ENCODE measurements at regions not wholly inside any gene's neighbourhood (a gene's known extent, or its start where the extent isn't known, plus 50 kb on each side); places are given as distances from the start of the nearest gene placed in this dataset.

- no peaks in the 10 kb centered on the region for H3K27me3 ChIP-seq (ENCODE audit: control insufficient read depth in 2 of 2, insufficient read depth in 2 of 2, low read length in 2 of 2)
- H3K4me1 ChIP-seq (ENCODE audit: control insufficient read depth, extremely low read depth, insufficient read depth, low read length) = no peaks in the 10 kb centered on the region
- no peak overlapping the region for H3K9ac ChIP-seq (replicated peaks; ENCODE audit: extremely low read depth, insufficient read depth, low read length)
- H4K20me1 ChIP-seq (replicated peaks; ENCODE audit: control insufficient read depth, extremely low read depth, insufficient read depth, low read length) = no peaks in the 10 kb centered on the region
- no peaks in the 10 kb centered on the region for H3K9me1 ChIP-seq (replicated peaks; ENCODE audit: control insufficient read depth, extremely low read depth, insufficient read depth, low read length)
- no peak overlapping the region for H3K4me3 ChIP-seq (replicated peaks in 1 of 3; ENCODE audit: insufficient read depth in 1 of 3, low read depth in 1 of 3, low read length in 3 of 3)
- intact Hi-C loops (cut with micrococcal nuclease) (no loop called here), dilution Hi-C loops (cut with MboI; ENCODE audit: extremely low pct_ligation_motif_present, low sequenced_read_pairs) (no loop called here)
- no peaks in the 10 kb centered on the region for H3K9me3 ChIP-seq (replicated peaks; ENCODE audit: control insufficient read depth, insufficient read depth, low read length)
- FAIRE-seq (no peak), DNase-seq (ENCODE audit: low read depth, low spot score) (no peak)
- ChIA-PET CTCF (no interaction called here), POLR2A (no interaction called here)
- TF ChIP-seq POLR2AphosphoS5 (IDR thresholded peaks at IDR 0.05; ENCODE audit: insufficient read depth, low read depth, low read length) (no peak), MYC (IDR thresholded peaks at IDR 0.05; ENCODE audit: low read depth, low read length) (no peak), EZH2 (IDR thresholded peaks at IDR 0.05; ENCODE audit: borderline replicate concordance, low read depth, low read length, severe bottlenecking) (no peak)
- no peaks in the 10 kb centered on the region for H3K36me3 ChIP-seq (ENCODE audit: control insufficient read depth in 2 of 2, extremely low read depth in 1 of 2, insufficient read depth in 2 of 2, low read length in 2 of 2)
- H3K27ac ChIP-seq (ENCODE audit: insufficient read depth, low read depth, low read length) = no peak overlapping the region
- no TSS peak for BruUV-seq (replicated peaks)
- H3K4me2 ChIP-seq (ENCODE audit: insufficient read depth, low read length) = no peak overlapping the region
- no peaks in the 10 kb centered on the region for H3K79me2 ChIP-seq (ENCODE audit: control insufficient read depth, insufficient read depth, low read length)
- H2AFZ ChIP-seq (ENCODE audit: low read depth, low read length) = no peak overlapping the region
Observed at GRCh38 chr3:87835236-87835635, 223.6 kb downstream of the CGGBP1 start.

- Histone ChIP-seq H3K27ac (ENCODE audit: insufficient read depth, low read depth, low read length) (no peak overlapping the region), H3K27me3 (ENCODE audit: control insufficient read depth in 2 of 2, insufficient read depth in 2 of 2, low read length in 2 of 2) (no peaks in the 10 kb centered on the region), H4K20me1 (replicated peaks; ENCODE audit: control insufficient read depth, extremely low read depth, insufficient read depth, low read length) (no peaks in the 10 kb centered on the region), H3K4me2 (ENCODE audit: insufficient read depth, low read length) (no peak overlapping the region), H2AFZ (ENCODE audit: low read depth, low read length) (no peak overlapping the region), H3K9ac (replicated peaks; ENCODE audit: extremely low read depth, insufficient read depth, low read length) (no peak overlapping the region), H3K9me1 (replicated peaks; ENCODE audit: control insufficient read depth, extremely low read depth, insufficient read depth, low read length) (no peaks in the 10 kb centered on the region), H3K9me3 (replicated peaks; ENCODE audit: control insufficient read depth, insufficient read depth, low read length) (no peaks in the 10 kb centered on the region), H3K36me3 (ENCODE audit: control insufficient read depth in 2 of 2, extremely low read depth in 1 of 2, insufficient read depth in 2 of 2, low read length in 2 of 2) (no peaks in the 10 kb centered on the region), H3K4me3 (replicated peaks in 1 of 3; ENCODE audit: insufficient read depth in 1 of 3, low read depth in 1 of 3, low read length in 3 of 3) (no peak overlapping the region), H3K79me2 (ENCODE audit: control insufficient read depth, insufficient read depth, low read length) (no peaks in the 10 kb centered on the region), H3K4me1 (ENCODE audit: control insufficient read depth, extremely low read depth, insufficient read depth, low read length) (no peaks in the 10 kb centered on the region)
- DNase-seq (ENCODE audit: low read depth, low spot score) = no peak
- ChIA-PET POLR2A (no interaction called here), CTCF (interaction anchor here (1.3 kb wide), 1 partner anchor 13 kb away, joined by 4 read pairs; no protein-coding TSS in a partner anchor)
- TF ChIP-seq JUN (IDR thresholded peaks at IDR 0.05; ENCODE audit: borderline replicate concordance, insufficient read depth, insufficient read length, low read depth) (no peak), EZH2 (IDR thresholded peaks at IDR 0.05; ENCODE audit: borderline replicate concordance, low read depth, low read length, severe bottlenecking) (no peak), POLR2AphosphoS5 (IDR thresholded peaks at IDR 0.05; ENCODE audit: insufficient read depth, low read depth, low read length) (no peak), FOS (IDR thresholded peaks at IDR 0.05; ENCODE audit: borderline replicate concordance, insufficient read depth, low read length) (no peak), CTCF (IDR thresholded peaks at IDR 0.05; ENCODE audit: extremely low read depth in 1 of 2, insufficient read depth in 1 of 2, low read depth in 1 of 2, low read length in 2 of 2) (no peak), MYC (IDR thresholded peaks at IDR 0.05; ENCODE audit: low read depth, low read length) (no peak), GATA2 (IDR thresholded peaks at IDR 0.05; ENCODE audit: insufficient read depth, insufficient read length, low read depth, low read length) (no peak), POLR2A (IDR thresholded peaks at IDR 0.05; ENCODE audit: low read depth, low read length) (no peak), MAX (IDR thresholded peaks at IDR 0.05; ENCODE audit: insufficient read depth, insufficient read length) (no peak)
- no peak for FAIRE-seq
- dilution Hi-C loops (cut with MboI; ENCODE audit: extremely low pct_ligation_motif_present, low sequenced_read_pairs) (no loop called here), intact Hi-C loops (cut with micrococcal nuclease) (no loop called here)
- BruUV-seq (replicated peaks) = no TSS peak
Observed at GRCh38 chr3:87834327-87834726, 224.5 kb downstream of the CGGBP1 start.
